WTC11 (cell line): ENCODE measurements at regions not wholly inside any gene's neighbourhood (a gene's known extent, or its start where the extent isn't known, plus 50 kb on each side); places are given as distances from the start of the nearest gene placed in this dataset.

Experiments
- ATF6 ChIP-seq: sonication (generic); formaldehyde crosslinking; IDR thresholded peaks from 2 replicates; pipeline ENCODE4 v1.8.1; 2023; ENCODE audit warnings: mild to moderate bottlenecking, missing genetic modification reagents
- CTCF ChIP-seq: fragments of 200-600 bp; IDR thresholded peaks from 2 replicates; pipeline ENCODE4 v1.8.0; 2022; ENCODE audit warnings: antibody characterized with exemption
- EMX1 ChIP-seq: fragments of 250-450 bp; sonication (Bioruptor Pico); IDR thresholded peaks from 2 replicates; pipeline ENCODE4 v1.8.0; 2021; ENCODE audit warnings: mild to moderate bottlenecking
- FOXJ3 ChIP-seq: sonication (generic); formaldehyde crosslinking; IDR thresholded peaks from 2 replicates; pipeline ENCODE4 v1.9.0; 2021; ENCODE audit warnings: missing genetic modification reagents, mild to moderate bottlenecking, borderline replicate concordance
- GABPB1 ChIP-seq: sonication (generic); formaldehyde crosslinking; IDR thresholded peaks from 2 replicates; pipeline ENCODE4 v1.8.1; 2023; ENCODE audit warnings: mild to moderate bottlenecking, missing genetic modification reagents
- NR1H2 ChIP-seq: sonication (generic); formaldehyde crosslinking; IDR thresholded peaks from 2 replicates; pipeline ENCODE4 v1.9.0; 2021; ENCODE audit warnings: mild to moderate bottlenecking, moderate library complexity, missing genetic modification reagents
- PRDM15 ChIP-seq: sonication (generic); formaldehyde crosslinking; IDR thresholded peaks from 2 replicates; pipeline ENCODE4 v1.8.0; 2022; ENCODE audit warnings: missing genetic modification reagents
- TP53 ChIP-seq: sonication (generic); formaldehyde crosslinking; IDR thresholded peaks from 2 replicates; pipeline ENCODE4 v1.8.1; 2023; ENCODE audit warnings: mild to moderate bottlenecking, missing genetic modification reagents
- ZNF138 ChIP-seq: sonication (generic); formaldehyde crosslinking; conservative IDR thresholded peaks from 2 replicates; pipeline ENCODE4 v1.8.1; 2022; ENCODE audit warnings: mild to moderate bottlenecking, moderate library complexity, missing genetic modification reagents

GRCh38 chr2:172169611-172170010 is 66.9 kb upstream of the DLX2 start:
- TF ChIP-seq CTCF (no peak), ATF6 (no peak), FOXJ3 (no peak), PRDM15 (CRISPR knock-in tag) (no peak), GABPB1 (CRISPR knock-in tag) (no peak), ZNF138 (no peak), EMX1 (CRISPR knock-in tag) (no peak), TP53 (CRISPR knock-in tag) (no peak), NR1H2 (CRISPR knock-in tag) (no peak)
